ENCODE measurements at regions not wholly inside any gene's neighbourhood (a gene's known extent, or its start where the extent isn't known, plus 50 kb on each side); places are given as distances from the start of the nearest gene placed in this dataset.

- no peak overlapping the region for H3K27ac ChIP-seq
- H3K4me3 ChIP-seq (ENCODE audit: low read depth, low read length) = no peak overlapping the region
- DNase-seq = no peak
- H3K9me3 ChIP-seq (ENCODE audit: severe bottlenecking) = no peaks in the 10 kb centered on the region
- no peaks in the 10 kb centered on the region for H3K36me3 ChIP-seq
- TF ChIP-seq, protein P1, sequence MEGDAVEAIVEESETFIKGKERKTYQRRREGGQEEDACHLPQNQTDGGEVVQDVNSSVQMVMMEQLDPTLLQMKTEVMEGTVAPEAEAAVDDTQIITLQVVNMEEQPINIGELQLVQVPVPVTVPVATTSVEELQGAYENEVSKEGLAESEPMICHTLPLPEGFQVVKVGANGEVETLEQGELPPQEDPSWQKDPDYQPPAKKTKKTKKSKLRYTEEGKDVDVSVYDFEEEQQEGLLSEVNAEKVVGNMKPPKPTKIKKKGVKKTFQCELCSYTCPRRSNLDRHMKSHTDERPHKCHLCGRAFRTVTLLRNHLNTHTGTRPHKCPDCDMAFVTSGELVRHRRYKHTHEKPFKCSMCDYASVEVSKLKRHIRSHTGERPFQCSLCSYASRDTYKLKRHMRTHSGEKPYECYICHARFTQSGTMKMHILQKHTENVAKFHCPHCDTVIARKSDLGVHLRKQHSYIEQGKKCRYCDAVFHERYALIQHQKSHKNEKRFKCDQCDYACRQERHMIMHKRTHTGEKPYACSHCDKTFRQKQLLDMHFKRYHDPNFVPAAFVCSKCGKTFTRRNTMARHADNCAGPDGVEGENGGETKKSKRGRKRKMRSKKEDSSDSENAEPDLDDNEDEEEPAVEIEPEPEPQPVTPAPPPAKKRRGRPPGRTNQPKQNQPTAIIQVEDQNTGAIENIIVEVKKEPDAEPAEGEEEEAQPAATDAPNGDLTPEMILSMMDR (IDR thresholded peaks at IDR 0.05; ENCODE audit: low read depth, low read length) = no peak
- H3K27me3 ChIP-seq (ENCODE audit: insufficient read depth, low read depth, severe bottlenecking) = no peaks in the 10 kb centered on the region
Observed at GRCh38 chr1:214213136-214213535, 67.8 kb upstream of the SMYD2 start.

DNA sequence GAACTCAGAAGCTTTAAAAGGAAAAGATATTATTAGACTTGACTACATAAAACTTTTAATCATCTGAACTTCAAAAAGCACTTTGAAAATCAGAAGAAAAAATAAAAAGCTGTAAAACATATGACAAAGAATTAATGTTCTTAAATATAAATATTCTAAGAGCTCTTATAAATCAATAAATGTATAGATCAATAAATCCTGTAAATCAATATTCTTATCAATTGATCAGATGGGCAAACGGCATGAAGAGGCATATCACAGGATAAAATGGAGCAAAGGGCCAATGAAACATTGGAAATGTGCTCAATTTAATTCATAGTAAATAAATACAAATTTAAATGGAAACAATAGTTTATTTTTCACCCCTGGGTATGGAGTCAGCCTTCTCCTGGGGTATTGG lies 66.1 kb upstream of the SMYD2 start:
- H3K27me3 ChIP-seq (ENCODE audit: insufficient read depth, low read depth, severe bottlenecking) = no peaks in the 10 kb centered on the region
- no peaks in the 10 kb centered on the region for H3K9me3 ChIP-seq (ENCODE audit: severe bottlenecking)
- DNase-seq = no peak
- TF ChIP-seq, protein P1 (IDR thresholded peaks at IDR 0.05; ENCODE audit: low read depth, low read length) = no peak
- no peaks in the 10 kb centered on the region for H3K36me3 ChIP-seq
- no peak overlapping the region for H3K4me3 ChIP-seq (ENCODE audit: low read depth, low read length)
- no peak overlapping the region for H3K27ac ChIP-seq

DNA sequence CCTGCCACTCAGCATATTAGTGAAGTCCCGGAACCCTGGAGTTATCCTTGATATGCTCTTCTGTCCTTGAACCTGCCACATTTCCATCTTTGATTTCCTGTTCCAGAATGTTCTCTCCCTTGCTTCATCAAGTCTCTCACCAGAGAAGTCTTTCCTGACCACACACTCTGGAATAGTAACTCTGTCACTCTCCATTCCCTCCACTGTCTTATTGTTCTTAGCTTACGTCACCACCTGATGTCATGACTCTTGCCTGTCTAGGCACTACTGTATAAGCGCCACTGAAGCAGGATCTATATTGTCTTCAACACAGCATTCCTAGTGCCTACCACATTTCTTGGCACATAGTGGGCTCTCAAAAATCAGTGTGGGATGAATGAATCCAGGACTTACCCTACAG lies 65.4 kb upstream of the SMYD2 start:
- TF ChIP-seq, protein P1 (IDR thresholded peaks at IDR 0.05; ENCODE audit: low read depth, low read length) = no peak
- Histone ChIP-seq H3K27me3 (ENCODE audit: insufficient read depth, low read depth, severe bottlenecking) (no peaks in the 10 kb centered on the region), H3K36me3 (no peaks in the 10 kb centered on the region), H3K27ac (no peak overlapping the region), H3K4me3 (ENCODE audit: low read depth, low read length) (no peak overlapping the region), H3K9me3 (ENCODE audit: severe bottlenecking) (no peaks in the 10 kb centered on the region)
- DNase-seq = no peak

DNA sequence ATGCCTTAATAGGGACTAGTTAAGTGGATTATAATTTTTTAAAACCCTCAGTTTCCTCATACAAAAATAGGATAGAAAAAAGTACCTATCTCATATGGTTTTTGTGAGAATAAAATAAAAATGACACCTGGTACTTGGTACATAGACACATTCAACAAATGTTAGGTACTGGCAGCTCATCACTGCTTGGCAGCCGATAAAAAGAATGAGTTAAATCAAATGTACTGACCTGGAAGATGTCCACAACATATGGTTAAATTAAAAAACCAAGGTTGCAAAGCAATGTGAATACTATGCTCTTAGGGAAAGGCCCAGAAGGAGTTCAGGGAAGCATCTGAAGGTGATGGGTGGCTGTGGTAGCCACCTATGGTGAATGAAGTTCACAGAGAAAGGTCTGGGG lies 64.9 kb upstream of the SMYD2 start:
- TF ChIP-seq, protein P1 (IDR thresholded peaks at IDR 0.05; ENCODE audit: low read depth, low read length) = no peak
- no peak overlapping the region for H3K27ac ChIP-seq
- DNase-seq = no peak
- H3K9me3 ChIP-seq (ENCODE audit: severe bottlenecking) = no peaks in the 10 kb centered on the region
- H3K36me3 ChIP-seq = no peaks in the 10 kb centered on the region
- no peak overlapping the region for H3K4me3 ChIP-seq (ENCODE audit: low read depth, low read length)
- no peaks in the 10 kb centered on the region for H3K27me3 ChIP-seq (ENCODE audit: insufficient read depth, low read depth, severe bottlenecking)

DNA sequence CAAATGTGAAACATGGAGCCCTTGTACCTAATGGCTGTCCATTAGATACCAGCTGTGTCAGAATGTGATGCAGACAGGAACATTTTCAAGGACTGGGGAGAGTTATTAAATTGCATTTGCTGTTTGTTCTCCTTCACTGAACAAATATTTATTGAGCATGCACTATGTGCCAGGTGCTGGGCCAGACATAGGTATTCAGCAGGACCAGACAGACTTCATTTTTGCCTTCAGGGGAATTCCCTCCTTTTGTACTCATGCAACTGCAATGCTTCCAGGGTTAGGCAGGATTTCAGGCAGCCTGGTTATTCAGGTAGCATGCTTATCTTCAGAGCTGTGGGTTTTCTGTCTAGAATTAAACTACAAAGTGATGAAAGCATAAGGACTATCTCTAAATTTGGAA lies 64.2 kb upstream of the SMYD2 start:
- Histone ChIP-seq H3K9me3 (ENCODE audit: severe bottlenecking) (no peaks in the 10 kb centered on the region), H3K4me3 (ENCODE audit: low read depth, low read length) (no peak overlapping the region), H3K27me3 (ENCODE audit: insufficient read depth, low read depth, severe bottlenecking) (no peaks in the 10 kb centered on the region), H3K27ac (no peak overlapping the region), H3K36me3 (no peaks in the 10 kb centered on the region)
- TF ChIP-seq, protein P1 (IDR thresholded peaks at IDR 0.05; ENCODE audit: low read depth, low read length) = no peak
- no peak for DNase-seq

GRCh38 chr1:214219902-214220301 lies 61.1 kb upstream of the SMYD2 start:
- Histone ChIP-seq H3K9me3 (ENCODE audit: severe bottlenecking) (no peaks in the 10 kb centered on the region), H3K27ac (no peak overlapping the region), H3K4me3 (ENCODE audit: low read depth, low read length) (no peak overlapping the region), H3K36me3 (no peaks in the 10 kb centered on the region), H3K27me3 (ENCODE audit: insufficient read depth, low read depth, severe bottlenecking) (no peaks in the 10 kb centered on the region)
- TF ChIP-seq, protein P1 (IDR thresholded peaks at IDR 0.05; ENCODE audit: low read depth, low read length) = no peak
- no peak for DNase-seq

All from WERI-Rb-1 (cell line).